OCI-LY1 (cell line): ENCODE measurements at regions not wholly inside any gene's neighbourhood (a gene's known extent, or its start where the extent isn't known, plus 50 kb on each side); places are given as distances from the start of the nearest gene placed in this dataset.

ENCODE experiments used
- CTCF ChIP-seq: fragments of 200-600 bp; sonication (generic), shearing (Covaris generic); IDR thresholded peaks from 2 replicates; pipeline ENCODE4 v1.5.1; 2017; ENCODE audit warnings: mild to moderate bottlenecking, antibody characterized with exemption, low read length, moderate library complexity, mixed read lengths
- EZH2 ChIP-seq: fragments of 200-600 bp; sonication (generic), shearing (Covaris generic); IDR thresholded peaks from 2 replicates; pipeline ENCODE4 v1.8.0; 2017; ENCODE audit warnings: borderline replicate concordance, mixed run types, mild to moderate bottlenecking, antibody characterized with exemption, low read length, moderate library complexity, mixed read lengths

GRCh38 chr4:62512271-62512670, 1312.1 kb downstream of the ADGRL3 start:
- no peak for TF ChIP-seq CTCF
- no peak for TF ChIP-seq EZH2
